ENCODE measurements at regions not wholly inside any gene's neighbourhood (a gene's known extent, or its start where the extent isn't known, plus 50 kb on each side); places are given as distances from the start of the nearest gene placed in this dataset.

DNA sequence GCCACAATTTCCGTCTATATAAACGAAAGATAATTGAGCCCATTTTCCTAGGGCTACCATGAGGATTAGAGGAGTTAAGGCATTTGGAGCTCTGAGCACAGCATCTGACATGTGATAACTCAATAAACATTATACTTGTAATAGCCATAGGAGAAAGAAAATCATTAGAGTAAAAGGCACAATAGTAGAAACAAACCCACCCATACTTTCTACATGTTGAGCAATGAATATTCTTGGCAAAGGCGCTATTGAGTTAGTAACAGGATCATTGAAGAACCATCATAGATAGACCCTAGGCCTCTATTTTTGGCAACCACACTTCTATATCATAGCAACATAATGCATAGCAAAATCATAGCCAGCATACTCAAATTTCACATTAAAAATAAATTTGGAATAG, 664.1 kb downstream of the NOVA1 start:
- TF ChIP-seq CTCF (conservative IDR thresholded peaks at IDR 0.05; ENCODE audit: low read length), result no peak
- DNase-seq (ENCODE audit: low read depth), result no peak
- H3K4me3 ChIP-seq (ENCODE audit: low read length), result no peak overlapping the region

DNA sequence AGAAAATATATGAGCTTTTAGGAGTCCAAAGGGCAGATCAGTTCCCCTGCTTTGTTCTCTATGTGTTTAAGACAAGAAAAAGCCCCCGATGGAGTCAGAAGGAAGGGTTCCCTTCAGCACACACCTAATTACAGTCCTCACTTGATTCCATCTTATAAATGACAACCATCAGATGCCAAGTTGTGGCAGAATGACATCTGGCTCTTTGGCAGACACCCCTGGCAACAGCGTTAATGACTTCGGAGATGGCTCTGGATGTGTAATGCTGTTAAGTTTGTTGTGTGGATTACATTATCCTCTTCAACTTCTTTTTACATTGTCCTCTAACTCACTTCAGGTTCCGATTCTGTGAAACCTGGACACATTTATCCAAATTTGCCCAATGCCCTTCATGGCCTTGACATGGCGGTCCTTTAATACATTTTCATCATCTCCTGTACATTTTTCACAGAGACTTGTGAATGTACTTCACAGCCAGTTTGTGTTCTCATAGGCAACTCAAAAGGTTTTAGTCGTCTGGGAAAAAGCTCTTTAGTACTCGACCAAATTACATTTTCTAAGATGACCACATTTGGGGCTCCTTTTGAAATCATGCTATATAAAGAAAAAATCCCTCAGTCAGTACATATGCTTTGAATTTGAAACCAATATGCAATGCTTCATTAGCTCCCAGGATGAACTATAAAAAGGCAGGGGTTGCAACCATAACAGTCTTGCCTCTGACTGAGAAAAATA, 667.8 kb downstream of the NOVA1 start:
- DNase-seq (ENCODE audit: low read depth), result no peak
- no peak for TF ChIP-seq CTCF (conservative IDR thresholded peaks at IDR 0.05; ENCODE audit: low read length)
- no peak overlapping the region for H3K4me3 ChIP-seq (ENCODE audit: low read length)

DNA sequence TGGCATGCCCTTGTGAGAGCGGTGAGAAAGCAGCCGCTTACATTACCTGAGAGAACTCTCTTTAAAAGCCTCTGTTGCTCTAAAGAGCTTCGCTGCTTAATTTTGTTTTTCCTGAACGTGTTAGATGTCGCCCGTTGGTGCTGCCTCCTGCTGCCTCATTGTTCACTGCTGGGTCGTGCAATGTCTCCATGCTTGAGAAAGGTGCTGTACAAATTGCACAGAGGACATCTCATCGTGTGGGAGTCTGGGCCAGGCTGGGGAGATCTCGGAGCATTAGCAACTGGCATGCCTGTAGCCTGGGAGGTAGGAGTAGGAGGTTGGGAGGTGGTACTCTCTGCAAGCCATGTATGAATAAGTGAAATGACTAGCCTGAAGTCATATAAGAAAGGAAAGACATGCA, 686.0 kb downstream of the NOVA1 start:
- TF ChIP-seq CTCF (conservative IDR thresholded peaks at IDR 0.05; ENCODE audit: low read length), result no peak
- DNase-seq (ENCODE audit: low read depth), result no peak
- no peak overlapping the region for H3K4me3 ChIP-seq (ENCODE audit: low read length)

DNA sequence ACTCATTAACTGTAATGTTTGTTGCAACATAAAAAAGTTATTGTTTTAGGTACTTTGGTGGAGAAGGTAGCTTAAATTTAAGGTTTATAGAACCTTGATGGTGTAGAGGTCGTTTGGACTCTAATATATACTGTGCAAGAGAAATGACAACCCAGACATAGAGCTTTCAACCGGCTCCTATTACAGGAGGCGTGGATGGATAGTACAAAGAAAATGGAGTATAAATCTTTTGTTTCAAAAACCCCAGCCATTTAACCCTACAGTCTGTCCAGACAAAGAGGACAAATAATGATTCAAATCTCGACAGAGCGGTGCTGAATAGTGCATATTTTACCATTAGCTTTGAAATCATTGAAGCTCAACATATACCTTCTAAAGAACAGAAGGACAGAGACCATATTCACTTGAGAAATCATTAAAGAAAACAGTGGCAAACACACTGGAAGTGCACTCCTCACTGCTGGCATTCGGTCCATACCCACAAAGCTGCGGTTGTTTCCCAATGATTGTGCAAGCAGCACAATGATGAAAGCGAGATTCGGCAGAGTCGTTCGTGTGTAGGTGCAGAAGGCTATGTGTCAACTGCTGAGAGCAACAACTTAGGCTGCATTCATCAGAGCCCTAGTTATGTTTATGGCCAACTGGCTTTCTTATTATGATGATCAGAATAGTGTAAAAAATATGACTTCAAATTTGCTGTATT, 688.6 kb downstream of the NOVA1 start:
- TF ChIP-seq CTCF (conservative IDR thresholded peaks at IDR 0.05; ENCODE audit: low read length), result no peak
- no peak for DNase-seq (ENCODE audit: low read depth)
- H3K4me3 ChIP-seq (ENCODE audit: low read length), result no peak overlapping the region

- TF ChIP-seq CTCF (conservative IDR thresholded peaks at IDR 0.05; ENCODE audit: low read length), result no peak
- no peak overlapping the region for H3K4me3 ChIP-seq (ENCODE audit: low read length)
- no peak for DNase-seq (ENCODE audit: low read depth)
These were observed 689.4 kb downstream of the NOVA1 start for GRCh38 chr14:25908277-25909044.

DNA sequence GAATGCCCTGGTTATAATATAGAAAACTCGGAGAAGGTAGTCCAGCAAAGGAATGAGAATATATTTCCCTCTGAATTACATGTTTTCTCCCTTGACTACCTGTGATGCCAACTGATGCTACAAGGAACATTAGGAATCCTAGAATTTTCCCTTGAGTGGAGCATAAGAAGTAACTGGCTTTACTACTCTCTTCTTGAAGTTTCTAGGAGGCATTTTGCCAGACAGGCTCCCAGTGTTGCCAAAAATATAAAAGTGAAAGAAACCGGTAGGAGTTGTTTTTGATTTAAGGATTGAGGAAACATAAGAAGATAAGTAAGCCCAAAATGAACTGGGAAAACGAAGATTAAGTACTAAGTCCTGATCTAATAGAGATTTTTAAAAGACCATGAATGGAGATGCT, 693.4 kb downstream of the NOVA1 start:
- no peak for DNase-seq (ENCODE audit: low read depth)
- no peak overlapping the region for H3K4me3 ChIP-seq (ENCODE audit: low read length)
- no peak for TF ChIP-seq CTCF (conservative IDR thresholded peaks at IDR 0.05; ENCODE audit: low read length)

All from AG10803 (cell line).